Kidney epithelial cell (primary cell): ENCODE measurements at regions not wholly inside any gene's neighbourhood (a gene's known extent, or its start where the extent isn't known, plus 50 kb on each side); places are given as distances from the start of the nearest gene placed in this dataset.

ENCODE experiments used
- DNase-seq: peaks from one replicate; pipeline ENCODE4 v3.0.0-alpha.2; 2010; ENCODE audit warnings: low read depth
- H3K27me3 ChIP-seq: 2 replicates; pipeline ENCODE4 v1.6.0; 2011; ENCODE audit warnings: low read length; ENCODE audit not compliant: control insufficient read depth, insufficient read depth
- H3K36me3 ChIP-seq: 2 replicates; pipeline ENCODE4 v1.5.1; 2011; ENCODE audit warnings: low read length; ENCODE audit not compliant: control insufficient read depth, insufficient read depth
- H3K4me3 ChIP-seq: 2 replicates; pipeline ENCODE4 v1.5.1; 2011; ENCODE audit warnings: low read depth, mild to moderate bottlenecking, control low read depth, low read length
- TF ChIP-seq, protein P1 (sequence below): IDR thresholded peaks from 2 replicates; pipeline ENCODE4 v1.5.1; 2011; ENCODE audit warnings: mild to moderate bottlenecking, moderate library complexity, low read length, control low read depth, inconsistent platforms; ENCODE audit not compliant: insufficient read depth, poor library complexity, severe bottlenecking

DNA sequence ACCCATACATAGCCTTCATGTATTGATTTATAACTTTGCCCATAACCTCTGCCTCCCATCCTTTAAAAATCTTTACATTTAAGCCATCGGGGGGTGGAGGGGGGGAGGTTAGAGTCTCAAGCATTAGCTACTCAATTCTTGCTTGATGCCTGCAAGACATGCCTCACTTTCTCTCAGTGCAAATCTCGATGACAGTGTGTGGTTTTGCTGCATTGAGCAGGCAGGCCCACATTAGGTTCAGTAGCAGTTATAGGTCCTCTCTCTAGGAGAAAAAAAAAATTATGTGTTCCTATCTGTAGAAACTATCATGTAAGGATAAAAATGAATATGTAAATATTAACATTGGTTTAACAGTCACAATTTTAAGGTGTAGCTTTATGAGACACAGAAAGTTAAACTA, 314.0 kb upstream of the ANO3 start:
- TF ChIP-seq, protein P1, sequence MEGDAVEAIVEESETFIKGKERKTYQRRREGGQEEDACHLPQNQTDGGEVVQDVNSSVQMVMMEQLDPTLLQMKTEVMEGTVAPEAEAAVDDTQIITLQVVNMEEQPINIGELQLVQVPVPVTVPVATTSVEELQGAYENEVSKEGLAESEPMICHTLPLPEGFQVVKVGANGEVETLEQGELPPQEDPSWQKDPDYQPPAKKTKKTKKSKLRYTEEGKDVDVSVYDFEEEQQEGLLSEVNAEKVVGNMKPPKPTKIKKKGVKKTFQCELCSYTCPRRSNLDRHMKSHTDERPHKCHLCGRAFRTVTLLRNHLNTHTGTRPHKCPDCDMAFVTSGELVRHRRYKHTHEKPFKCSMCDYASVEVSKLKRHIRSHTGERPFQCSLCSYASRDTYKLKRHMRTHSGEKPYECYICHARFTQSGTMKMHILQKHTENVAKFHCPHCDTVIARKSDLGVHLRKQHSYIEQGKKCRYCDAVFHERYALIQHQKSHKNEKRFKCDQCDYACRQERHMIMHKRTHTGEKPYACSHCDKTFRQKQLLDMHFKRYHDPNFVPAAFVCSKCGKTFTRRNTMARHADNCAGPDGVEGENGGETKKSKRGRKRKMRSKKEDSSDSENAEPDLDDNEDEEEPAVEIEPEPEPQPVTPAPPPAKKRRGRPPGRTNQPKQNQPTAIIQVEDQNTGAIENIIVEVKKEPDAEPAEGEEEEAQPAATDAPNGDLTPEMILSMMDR, result no peak
- Histone ChIP-seq H3K27me3 (no peaks in the 10 kb centered on the region), H3K4me3 (no peak overlapping the region), H3K36me3 (no peaks in the 10 kb centered on the region)
- DNase-seq, result no peak

DNA sequence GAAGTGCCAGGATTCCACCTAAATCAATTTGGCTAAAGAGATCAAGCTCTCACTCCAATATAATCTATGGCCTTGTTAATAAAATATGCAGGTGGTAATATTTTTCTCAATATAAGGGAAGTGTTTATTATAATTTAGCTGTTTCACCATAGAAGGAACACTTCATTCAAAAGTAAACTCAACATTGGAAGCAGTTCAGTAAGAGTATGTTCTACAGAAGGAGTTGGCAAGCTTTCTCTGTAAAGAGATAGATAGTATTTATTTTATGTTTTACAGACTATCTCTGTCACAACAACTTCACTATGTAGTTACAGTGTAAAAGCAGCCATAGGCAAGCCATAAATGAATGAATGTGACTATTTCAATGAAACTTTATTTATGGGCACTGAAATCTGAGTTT, 313.6 kb upstream of the ANO3 start:
- DNase-seq, result no peak
- TF ChIP-seq, protein P1, result no peak
- no peak overlapping the region for H3K4me3 ChIP-seq
- H3K36me3 ChIP-seq, result no peaks in the 10 kb centered on the region
- H3K27me3 ChIP-seq, result no peaks in the 10 kb centered on the region

DNA sequence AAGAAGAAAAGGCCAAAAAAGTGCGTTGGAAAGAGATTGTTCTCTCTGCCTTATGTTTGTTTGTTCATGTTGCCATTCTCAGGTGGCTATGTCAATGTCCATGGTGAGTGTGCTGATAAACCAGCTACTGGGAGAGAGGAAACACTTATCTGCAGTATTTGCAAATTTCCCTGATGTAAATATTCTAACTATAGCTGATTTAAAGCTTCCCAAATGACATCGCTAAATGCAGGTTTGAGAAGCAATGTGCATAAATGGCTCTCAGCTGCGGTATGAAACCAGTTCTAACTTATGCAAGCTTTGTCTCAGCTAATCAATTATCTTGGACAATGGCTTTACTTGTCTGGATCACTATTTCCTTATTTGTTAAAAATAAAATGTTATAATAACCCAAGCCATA, 312.5 kb upstream of the ANO3 start:
- Histone ChIP-seq H3K36me3 (no peaks in the 10 kb centered on the region), H3K27me3 (no peaks in the 10 kb centered on the region), H3K4me3 (no peak overlapping the region)
- TF ChIP-seq, protein P1, result no peak
- no peak for DNase-seq

DNA sequence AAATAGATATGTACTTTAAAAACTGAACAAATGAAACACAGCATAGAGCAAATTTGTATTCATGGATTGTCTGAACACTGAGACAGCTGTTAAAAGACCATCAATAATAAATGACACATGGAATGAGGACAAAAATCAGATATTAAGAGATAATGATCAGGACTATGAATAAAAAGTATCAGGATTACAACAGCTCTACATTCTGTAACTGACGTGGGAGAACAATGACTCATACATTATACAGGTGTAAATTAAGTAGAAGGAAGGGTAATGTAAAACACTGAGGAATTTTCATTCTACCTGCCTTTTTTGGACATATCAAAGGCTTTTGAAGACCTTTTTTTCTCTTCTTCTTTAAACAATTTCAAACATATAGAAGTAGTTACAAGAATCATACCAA, 310.9 kb upstream of the ANO3 start:
- TF ChIP-seq, protein P1, result no peak
- Histone ChIP-seq H3K27me3 (no peaks in the 10 kb centered on the region), H3K36me3 (no peaks in the 10 kb centered on the region), H3K4me3 (no peak overlapping the region)
- DNase-seq, result no peak

DNA sequence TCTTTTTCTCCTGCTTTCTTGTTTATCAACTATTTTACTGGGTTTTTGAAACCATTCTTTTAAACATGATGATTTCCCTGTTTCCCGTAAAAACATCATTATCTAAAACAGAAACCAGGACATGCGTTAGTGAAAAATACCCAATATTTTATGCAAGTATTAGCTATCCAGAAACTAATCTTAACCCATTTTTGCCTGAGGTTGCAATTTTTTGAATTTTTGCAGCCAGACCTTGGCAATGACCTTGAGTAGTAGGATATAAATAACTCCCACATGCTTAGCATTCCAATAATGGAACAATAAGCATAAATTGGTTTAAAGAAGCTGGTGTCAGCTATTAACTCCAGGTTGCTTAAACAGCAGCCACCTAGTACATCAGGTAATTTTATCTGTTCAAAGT, 308.9 kb upstream of the ANO3 start:
- TF ChIP-seq, protein P1, result no peak
- no peak overlapping the region for H3K4me3 ChIP-seq

DNA sequence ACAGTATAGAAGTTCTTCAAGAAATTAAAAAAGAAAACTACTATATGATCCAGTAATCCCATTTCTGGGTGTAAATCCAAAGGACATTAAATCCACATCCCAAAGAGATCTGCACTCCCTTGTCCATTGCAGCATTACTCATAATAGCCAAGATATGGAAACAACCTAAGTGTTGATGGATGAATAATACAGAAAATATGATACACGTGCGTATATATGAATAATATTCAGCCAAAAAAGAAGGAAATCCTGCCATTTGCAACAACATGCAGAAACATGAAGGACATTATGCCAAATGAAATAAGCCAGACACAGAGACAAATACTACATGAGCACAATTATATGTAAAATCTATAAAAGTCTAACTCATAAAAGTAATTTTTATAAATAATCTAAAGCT, 306.3 kb upstream of the ANO3 start:
- TF ChIP-seq, protein P1, result no peak
- Histone ChIP-seq H3K36me3 (no peaks in the 10 kb centered on the region), H3K4me3 (no peak overlapping the region), H3K27me3 (no peaks in the 10 kb centered on the region)
- no peak for DNase-seq

More for the DNA sequence above, 308.9 kb upstream of the ANO3 start:
- Histone ChIP-seq H3K36me3 (no peaks in the 10 kb centered on the region), H3K27me3 (no peaks in the 10 kb centered on the region)
- DNase-seq, result no peak
